ENCODE measurements at regions not wholly inside any gene's neighbourhood (a gene's known extent, or its start where the extent isn't known, plus 50 kb on each side); places are given as distances from the start of the nearest gene placed in this dataset.

- DNase-seq = no peak
- H3K79me2 ChIP-seq (ENCODE audit: low read depth) = no peaks in the 10 kb centered on the region
- ChIA-PET CTCF (no interaction called here), POLR2A (ENCODE audit: unreplicated experiment) (no interaction called here)
- no peak overlapping the region for H3K4me3 ChIP-seq
- no peak overlapping the region for H3K27ac ChIP-seq
- no peak for TF ChIP-seq CTCF (conservative IDR thresholded peaks at IDR 0.05)
- TF ChIP-seq EZH2 (IDR thresholded peaks at IDR 0.05; ENCODE audit: low read depth) = no peak
- no peaks in the 10 kb centered on the region for H3K36me3 ChIP-seq (ENCODE audit: low read depth)
- H3F3A ChIP-seq (ENCODE audit: insufficient read depth, low read depth) = no peaks in the 10 kb centered on the region
- H4K20me1 ChIP-seq (ENCODE audit: insufficient read depth) = no peaks in the 10 kb centered on the region
- H3K4me2 ChIP-seq = no peak overlapping the region
- H3K27me3 ChIP-seq (ENCODE audit: insufficient read depth, low read depth) = no peaks in the 10 kb centered on the region
- no peaks in the 10 kb centered on the region for H3K9me3 ChIP-seq (ENCODE audit: insufficient read depth, low read depth)
- no peaks in the 10 kb centered on the region for H3K9me2 ChIP-seq (ENCODE audit: insufficient read depth)
- intact Hi-C loops (cut with micrococcal nuclease; ENCODE audit: unreplicated experiment) = no loop called here
- H2AFZ ChIP-seq = no peak overlapping the region
- BruUV-seq (replicated peaks) = no TSS peak
- H3K4me1 ChIP-seq (replicated peaks; ENCODE audit: insufficient read depth) = no peaks in the 10 kb centered on the region
Observed at GRCh38 chr3:69499899-69500421, 114.1 kb upstream of the FRMD4B start.

GRCh38 chr3:69499422-69499821 is 113.5 kb upstream of the FRMD4B start:
- no peaks in the 10 kb centered on the region for H3F3A ChIP-seq (ENCODE audit: insufficient read depth, low read depth)
- H4K20me1 ChIP-seq (ENCODE audit: insufficient read depth) = no peaks in the 10 kb centered on the region
- BruUV-seq (replicated peaks) = no TSS peak
- DNase-seq = no peak
- H3K4me2 ChIP-seq = no peak overlapping the region
- ChIA-PET CTCF (no interaction called here), POLR2A (ENCODE audit: unreplicated experiment) (no interaction called here)
- TF ChIP-seq EZH2 (IDR thresholded peaks at IDR 0.05; ENCODE audit: low read depth) = no peak
- TF ChIP-seq CTCF (conservative IDR thresholded peaks at IDR 0.05) = no peak
- H3K27me3 ChIP-seq (ENCODE audit: insufficient read depth, low read depth) = no peaks in the 10 kb centered on the region
- no peaks in the 10 kb centered on the region for H3K9me3 ChIP-seq (ENCODE audit: insufficient read depth, low read depth)
- intact Hi-C loops (cut with micrococcal nuclease; ENCODE audit: unreplicated experiment) = no loop called here
- H3K4me1 ChIP-seq (replicated peaks; ENCODE audit: insufficient read depth) = no peaks in the 10 kb centered on the region
- H3K4me3 ChIP-seq = no peak overlapping the region
- no peaks in the 10 kb centered on the region for H3K9me2 ChIP-seq (ENCODE audit: insufficient read depth)
- H3K27ac ChIP-seq = no peak overlapping the region
- no peak overlapping the region for H2AFZ ChIP-seq
- H3K79me2 ChIP-seq (ENCODE audit: low read depth) = no peaks in the 10 kb centered on the region
- H3K36me3 ChIP-seq (ENCODE audit: low read depth) = no peaks in the 10 kb centered on the region

- Histone ChIP-seq H3K4me1 (replicated peaks; ENCODE audit: insufficient read depth) (no peaks in the 10 kb centered on the region), H3K9me3 (ENCODE audit: insufficient read depth, low read depth) (no peaks in the 10 kb centered on the region), H3K27ac (no peak overlapping the region), H3K9me2 (ENCODE audit: insufficient read depth) (no peaks in the 10 kb centered on the region), H3K36me3 (ENCODE audit: low read depth) (no peaks in the 10 kb centered on the region), H3K4me3 (no peak overlapping the region), H3K4me2 (no peak overlapping the region), H2AFZ (no peak overlapping the region), H3K27me3 (ENCODE audit: insufficient read depth, low read depth) (no peaks in the 10 kb centered on the region), H4K20me1 (ENCODE audit: insufficient read depth) (no peaks in the 10 kb centered on the region), H3K79me2 (ENCODE audit: low read depth) (no peaks in the 10 kb centered on the region), H3F3A (ENCODE audit: insufficient read depth, low read depth) (no peaks in the 10 kb centered on the region)
- TF ChIP-seq CTCF (conservative IDR thresholded peaks at IDR 0.05) (no peak), EZH2 (IDR thresholded peaks at IDR 0.05; ENCODE audit: low read depth) (no peak)
- ChIA-PET POLR2A (ENCODE audit: unreplicated experiment) (no interaction called here), CTCF (no interaction called here)
- no TSS peak for BruUV-seq (replicated peaks)
- intact Hi-C loops (cut with micrococcal nuclease; ENCODE audit: unreplicated experiment) = no loop called here
- DNase-seq = no peak
Observed at GRCh38 chr3:69496856-69497255, 111.0 kb upstream of the FRMD4B start.
